ACC112 (cell line): ENCODE measurements at regions not wholly inside any gene's neighbourhood (a gene's known extent, or its start where the extent isn't known, plus 50 kb on each side); places are given as distances from the start of the nearest gene placed in this dataset.
A peak's percentile ranks its signal among the peaks of the same experiment; 100 is the strongest.

ENCODE experiments used
- H2AFZ ChIP-seq: fragments of 200-600 bp; sonication (generic); one replicate; pipeline ENCODE4 v1.6.0; 2017; ENCODE audit warnings: antibody characterized with exemption, low read length; ENCODE audit not compliant: unreplicated experiment
- H3K27ac ChIP-seq: fragments of 200-600 bp; sonication (generic); 2 replicates; pipeline ENCODE4 v1.5.1; 2014; ENCODE audit warnings: low read depth, mild to moderate bottlenecking, antibody characterized with exemption, low read length, moderate library complexity
- H3K27me3 ChIP-seq: fragments of 200-600 bp; sonication (generic); 2 replicates; pipeline ENCODE4 v1.6.1; 2014; ENCODE audit warnings: mild to moderate bottlenecking, antibody characterized with exemption, low read length, moderate library complexity, mixed read lengths; ENCODE audit not compliant: insufficient read depth
- H3K36me3 ChIP-seq: fragments of 200-600 bp; sonication (generic); 2 replicates; pipeline ENCODE4 v1.6.1; 2016; ENCODE audit warnings: mild to moderate bottlenecking, antibody characterized with exemption, low read length, moderate library complexity, mixed read lengths; ENCODE audit not compliant: insufficient read depth
- H3K4me1 ChIP-seq: fragments of 200-600 bp; sonication (generic); one replicate; pipeline ENCODE4 v1.6.1; 2016; ENCODE audit warnings: low read length, mixed read lengths; ENCODE audit not compliant: insufficient read depth, unreplicated experiment, control insufficient read depth
- H3K4me3 ChIP-seq: fragments of 200-600 bp; sonication (generic); 2 replicates; pipeline ENCODE4 v1.5.1; 2014; ENCODE audit warnings: mild to moderate bottlenecking, low read depth, low read length
- H3K79me2 ChIP-seq: fragments of 200-600 bp; sonication (generic); one replicate; pipeline ENCODE4 v1.6.0; 2016; ENCODE audit warnings: low read length; ENCODE audit not compliant: control insufficient read depth, unreplicated experiment, insufficient read depth

GRCh38 chr4:106679063-106679462 lies 310.5 kb upstream of the GIMD1 start:
- Histone ChIP-seq H3K4me1 (peaks cover 11% of the 10 kb centered on the region), H3K36me3 (no peaks in the 10 kb centered on the region), H3K79me2 (no peaks in the 10 kb centered on the region), H3K27me3 (no peaks in the 10 kb centered on the region), H3K27ac (no peak overlapping the region), H2AFZ (no peak overlapping the region), H3K4me3 (no peak overlapping the region)

- Histone ChIP-seq H3K36me3 (no peaks in the 10 kb centered on the region), H3K4me3 (no peak overlapping the region), H3K27me3 (no peaks in the 10 kb centered on the region), H3K27ac (peak overlapping the region; percentile 11; the same call in 1 of the 2 replicates), H3K4me1 (peaks cover 11% of the 10 kb centered on the region), H3K79me2 (no peaks in the 10 kb centered on the region), H2AFZ (no peak overlapping the region)
Measured at GRCh38 chr4:106677213-106677612, 308.6 kb upstream of the GIMD1 start.

- H3K27ac ChIP-seq = peak overlapping the region; percentile 54
Measured at GRCh38 chr4:106676173-106676921, 307.8 kb upstream of the GIMD1 start.

GRCh38 chr4:106671716-106672115 lies 303.1 kb upstream of the GIMD1 start:
- Histone ChIP-seq H3K27me3 (no peaks in the 10 kb centered on the region), H3K27ac (no peak overlapping the region), H3K79me2 (no peaks in the 10 kb centered on the region), H2AFZ (no peak overlapping the region), H3K36me3 (peaks cover 4% of the 10 kb centered on the region; the same call in 1 of the 2 replicates), H3K4me1 (peaks cover 15% of the 10 kb centered on the region), H3K4me3 (no peak overlapping the region)

More at GRCh38 chr4:106676173-106676921, 307.8 kb upstream of the GIMD1 start:
- H3K27me3 ChIP-seq = no peaks in the 10 kb centered on the region
- peaks cover 17% of the 10 kb centered on the region for H3K4me1 ChIP-seq
- H2AFZ ChIP-seq = peak overlapping the region; percentile 50
- no peaks in the 10 kb centered on the region for H3K79me2 ChIP-seq
- H3K4me3 ChIP-seq = no peak overlapping the region
- no peaks in the 10 kb centered on the region for H3K36me3 ChIP-seq

GRCh38 chr4:106670976-106671375 lies 302.4 kb upstream of the GIMD1 start:
- Histone ChIP-seq H2AFZ (no peak overlapping the region), H3K79me2 (no peaks in the 10 kb centered on the region), H3K4me3 (no peak overlapping the region), H3K27me3 (no peaks in the 10 kb centered on the region), H3K27ac (no peak overlapping the region), H3K36me3 (peaks cover 4% of the 10 kb centered on the region; the same call in 1 of the 2 replicates), H3K4me1 (peaks cover 8% of the 10 kb centered on the region)

GRCh38 chr4:106659371-106659770 lies 290.8 kb upstream of the GIMD1 start:
- Histone ChIP-seq H3K4me3 (no peak overlapping the region), H3K27ac (no peak overlapping the region), H2AFZ (no peak overlapping the region), H3K36me3 (no peaks in the 10 kb centered on the region), H3K79me2 (no peaks in the 10 kb centered on the region), H3K4me1 (no peaks in the 10 kb centered on the region), H3K27me3 (no peaks in the 10 kb centered on the region)

- H2AFZ ChIP-seq = no peak overlapping the region
- no peak overlapping the region for H3K27ac ChIP-seq
- H3K36me3 ChIP-seq = no peaks in the 10 kb centered on the region
- H3K4me1 ChIP-seq = no peaks in the 10 kb centered on the region
- no peaks in the 10 kb centered on the region for H3K27me3 ChIP-seq
- H3K79me2 ChIP-seq = no peaks in the 10 kb centered on the region
- no peak overlapping the region for H3K4me3 ChIP-seq
Measured at GRCh38 chr4:106652095-106652494, 283.5 kb upstream of the GIMD1 start.

- H3K27ac ChIP-seq = no peak overlapping the region
- H3K4me1 ChIP-seq = no peaks in the 10 kb centered on the region
- H3K4me3 ChIP-seq = no peak overlapping the region
- H3K27me3 ChIP-seq = no peaks in the 10 kb centered on the region
- H2AFZ ChIP-seq = no peak overlapping the region
- H3K79me2 ChIP-seq = no peaks in the 10 kb centered on the region
- no peaks in the 10 kb centered on the region for H3K36me3 ChIP-seq
Measured at GRCh38 chr4:106650701-106651100, 282.1 kb upstream of the GIMD1 start.

- Histone ChIP-seq H3K36me3 (no peaks in the 10 kb centered on the region), H3K79me2 (no peaks in the 10 kb centered on the region), H3K4me1 (no peaks in the 10 kb centered on the region), H3K27me3 (no peaks in the 10 kb centered on the region), H3K4me3 (no peak overlapping the region), H2AFZ (no peak overlapping the region), H3K27ac (no peak overlapping the region)
Measured at GRCh38 chr4:106647451-106647850, 278.9 kb upstream of the GIMD1 start.

- H3K36me3 ChIP-seq = no peaks in the 10 kb centered on the region
- H3K4me1 ChIP-seq = peaks cover 5% of the 10 kb centered on the region
- H3K27me3 ChIP-seq = no peaks in the 10 kb centered on the region
- no peaks in the 10 kb centered on the region for H3K79me2 ChIP-seq
- H2AFZ ChIP-seq = no peak overlapping the region
- no peak overlapping the region for H3K27ac ChIP-seq
- H3K4me3 ChIP-seq = no peak overlapping the region
Measured at GRCh38 chr4:106629268-106629625, 260.7 kb upstream of the GIMD1 start.

- Histone ChIP-seq H2AFZ (no peak overlapping the region), H3K4me1 (peaks cover 5% of the 10 kb centered on the region), H3K36me3 (no peaks in the 10 kb centered on the region), H3K79me2 (no peaks in the 10 kb centered on the region), H3K4me3 (no peak overlapping the region), H3K27me3 (no peaks in the 10 kb centered on the region), H3K27ac (no peak overlapping the region)
Measured at GRCh38 chr4:106628586-106629267, 260.1 kb upstream of the GIMD1 start.
